Esophagus muscularis mucosa (tissue), 4 donors: ENCODE measurements at regions not wholly inside any gene's neighbourhood (a gene's known extent, or its start where the extent isn't known, plus 50 kb on each side); places are given as distances from the start of the nearest gene placed in this dataset.

Experiments
- DNase-seq: peaks from one replicate; pipeline ENCODE4 v3.0.0-alpha.2; 2017; ENCODE audit errors: extremely low spot score
- H3K27ac ChIP-seq, 4 donors: fragments of 200-600 bp; sonication (generic); replicated peaks in 1 of 4; 1 replicate in 3 of 4; 2 replicates in 1 of 4; pipeline ENCODE4 v1.5.1; 2016 to 2019; ENCODE audit warnings: mild to moderate bottlenecking in 1 of 4
- H3K27me3 ChIP-seq, 4 donors: fragments of 200-600 bp; sonication (generic); one replicate each; pipeline versions ENCODE4 v1.5.1 to v1.6.0; 2016 to 2019
- H3K36me3 ChIP-seq, 4 donors: fragments of 200-600 bp; sonication (generic); one replicate each; pipeline ENCODE4 v1.5.1; 2016 to 2019
- H3K4me1 ChIP-seq, 4 donors: fragments of 200-600 bp; sonication (generic); one replicate each; pipeline ENCODE4 v1.5.1; 2016 to 2019
- H3K4me3 ChIP-seq, 4 donors: fragments of 200-600 bp; sonication (generic); 1 replicate in 2 of 4; 2 replicates in 2 of 4; pipeline ENCODE4 v1.5.1; 2016 to 2019; ENCODE audit warnings: mild to moderate bottlenecking in 4 of 4, moderate library complexity in 1 of 4
- H3K9me3 ChIP-seq, 4 donors: fragments of 200-600 bp; sonication (generic); 1 replicate in 3 of 4; 2 replicates in 1 of 4; pipeline ENCODE4 v1.5.1; 2016 to 2019
- EP300 ChIP-seq: sonication (generic); formaldehyde crosslinking; IDR thresholded peaks from one replicate; pipeline ENCODE4 v1.6.1; 2017; ENCODE audit warnings: antibody characterized with exemption
- POLR2A ChIP-seq: fragments of 450-650 bp; IDR thresholded peaks from one replicate; pipeline ENCODE4 v1.6.1; 2017; ENCODE audit warnings: antibody characterized with exemption, moderate library complexity, mild to moderate bottlenecking, low read depth
- POLR2AphosphoS5 ChIP-seq, 2 donors: sonication (generic); formaldehyde crosslinking; IDR thresholded peaks; one replicate each; pipeline ENCODE4 v1.6.1; 2017; ENCODE audit warnings: antibody characterized with exemption in 2 of 2
- WGBS: methylation state at CpG from one replicate; pipeline ENCODE4 v1.1.5; 2018; 5-methylcytosine and 5-hydroxymethylcytosine counted together
- intact Hi-C: fragments of 100-400 bp; cut with DNase I; formaldehyde crosslinking; loops from one replicate; pipeline ENCODE4 v1.15.1; 2023
- TF ChIP-seq, protein P1 (sequence below), 3 experiments: fragments of 200-600 bp in 2 of 3; fragments of 450-650 bp in 1 of 3; sonication (generic) in 2 of 3; IDR thresholded peaks; one replicate each; pipeline ENCODE4 v1.5.1; 2017 to 2019; ENCODE audit warnings: antibody characterized with exemption in 3 of 3, mild to moderate bottlenecking in 2 of 3, moderate library complexity in 1 of 3

DNA sequence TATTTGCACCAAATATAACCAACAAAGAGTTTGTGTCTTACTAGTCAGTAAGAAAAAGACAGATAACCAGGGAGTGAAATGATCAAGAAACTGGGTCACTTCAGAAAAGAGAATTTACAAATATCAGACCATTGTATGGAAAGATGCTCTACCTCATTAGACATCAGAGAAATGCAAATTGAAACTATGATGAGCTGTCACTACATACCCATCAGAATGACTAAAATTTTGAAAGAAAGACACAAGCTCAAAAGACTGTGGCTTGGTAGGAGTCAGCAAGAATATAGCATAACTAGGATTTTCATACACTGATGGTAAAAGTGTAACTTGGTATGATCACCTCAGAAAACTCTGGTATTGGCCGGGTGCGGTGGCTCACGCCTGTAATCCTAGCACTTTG lies 247.2 kb downstream of the BMP4 start:
- WGBS: 81% methylated on average over 3 of the region's 3 CpGs
- H3K9me3 ChIP-seq: no peaks in the 10 kb centered on the region
- no peak for DNase-seq
- H3K4me3 ChIP-seq: no peak overlapping the region
- H3K27ac ChIP-seq: no peak overlapping the region
- H3K27me3 ChIP-seq: no peaks in the 10 kb centered on the region
- H3K36me3 ChIP-seq: no peaks in the 10 kb centered on the region
- TF ChIP-seq POLR2AphosphoS5 (IDR thresholded peaks at IDR 0.05): no peak
- TF ChIP-seq, protein P1, sequence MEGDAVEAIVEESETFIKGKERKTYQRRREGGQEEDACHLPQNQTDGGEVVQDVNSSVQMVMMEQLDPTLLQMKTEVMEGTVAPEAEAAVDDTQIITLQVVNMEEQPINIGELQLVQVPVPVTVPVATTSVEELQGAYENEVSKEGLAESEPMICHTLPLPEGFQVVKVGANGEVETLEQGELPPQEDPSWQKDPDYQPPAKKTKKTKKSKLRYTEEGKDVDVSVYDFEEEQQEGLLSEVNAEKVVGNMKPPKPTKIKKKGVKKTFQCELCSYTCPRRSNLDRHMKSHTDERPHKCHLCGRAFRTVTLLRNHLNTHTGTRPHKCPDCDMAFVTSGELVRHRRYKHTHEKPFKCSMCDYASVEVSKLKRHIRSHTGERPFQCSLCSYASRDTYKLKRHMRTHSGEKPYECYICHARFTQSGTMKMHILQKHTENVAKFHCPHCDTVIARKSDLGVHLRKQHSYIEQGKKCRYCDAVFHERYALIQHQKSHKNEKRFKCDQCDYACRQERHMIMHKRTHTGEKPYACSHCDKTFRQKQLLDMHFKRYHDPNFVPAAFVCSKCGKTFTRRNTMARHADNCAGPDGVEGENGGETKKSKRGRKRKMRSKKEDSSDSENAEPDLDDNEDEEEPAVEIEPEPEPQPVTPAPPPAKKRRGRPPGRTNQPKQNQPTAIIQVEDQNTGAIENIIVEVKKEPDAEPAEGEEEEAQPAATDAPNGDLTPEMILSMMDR (IDR thresholded peaks at IDR 0.05): no peak
- no peak for TF ChIP-seq POLR2A
- no peak for TF ChIP-seq EP300
- no peaks in the 10 kb centered on the region for H3K4me1 ChIP-seq
- intact Hi-C loops: no loop called here

DNA sequence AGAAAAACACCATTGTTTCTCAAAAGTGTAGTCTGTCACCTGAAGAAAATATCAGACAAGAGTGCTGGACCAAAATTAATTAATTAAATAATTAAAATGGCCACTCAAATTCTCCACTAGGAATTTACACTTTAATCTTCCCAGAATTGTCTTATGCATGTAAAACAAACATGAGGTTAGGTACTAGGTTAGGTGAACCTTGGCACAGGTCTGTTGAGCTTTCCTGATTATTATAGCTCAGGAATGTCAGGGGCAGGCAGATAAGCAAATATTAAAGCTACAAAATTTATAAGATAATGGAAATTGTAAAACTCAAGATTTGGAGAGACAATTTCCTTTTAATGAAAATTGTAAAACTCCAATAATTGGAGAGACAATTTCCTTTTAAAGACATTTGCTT lies 253.2 kb downstream of the BMP4 start:
- Histone ChIP-seq H3K27me3 (no peaks in the 10 kb centered on the region), H3K4me1 (no peaks in the 10 kb centered on the region), H3K36me3 (no peaks in the 10 kb centered on the region), H3K27ac (no peak overlapping the region), H3K4me3 (no peak overlapping the region), H3K9me3 (no peaks in the 10 kb centered on the region)
- TF ChIP-seq, protein P1 (IDR thresholded peaks at IDR 0.05): no peak
- TF ChIP-seq EP300 (no peak), POLR2AphosphoS5 (IDR thresholded peaks at IDR 0.05) (no peak), POLR2A (no peak)
- DNase-seq: no peak
- intact Hi-C loops: no loop called here

DNA sequence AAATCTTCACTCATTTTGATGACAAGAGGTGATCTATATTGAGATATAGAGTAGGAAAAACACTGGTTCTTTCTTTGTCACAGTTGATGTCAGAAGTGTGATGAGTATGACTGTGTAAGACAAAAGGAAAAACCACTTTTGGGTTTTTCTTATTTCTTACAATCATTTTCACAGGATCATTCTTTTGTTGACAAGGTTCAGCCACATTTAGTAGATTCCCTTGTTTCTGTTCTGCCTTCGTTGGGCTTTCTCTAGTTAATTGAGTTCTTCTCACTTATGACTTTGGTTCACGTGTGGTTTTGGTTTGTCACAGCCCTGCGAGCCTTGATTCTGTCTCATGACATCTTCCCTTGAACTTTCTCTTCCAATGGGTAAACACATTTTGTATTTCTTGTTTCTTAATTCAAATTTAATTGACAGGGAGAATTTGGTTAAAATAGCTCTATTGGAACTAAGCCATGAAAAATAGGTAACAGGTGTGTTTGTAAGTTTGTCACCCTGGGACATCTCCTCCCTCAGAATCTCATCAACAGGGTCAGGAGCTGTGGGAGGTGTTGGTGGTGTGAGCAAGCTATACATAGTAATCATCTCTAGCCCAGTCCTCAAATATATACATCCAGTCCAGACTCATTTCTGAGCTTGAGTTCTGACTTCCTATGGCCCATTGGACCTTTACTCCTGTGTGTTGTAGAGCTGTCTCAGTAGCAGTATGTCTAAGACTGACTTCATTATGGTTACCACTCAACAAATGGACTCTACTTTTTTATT lies 255.3 kb downstream of the BMP4 start:
- H3K36me3 ChIP-seq: no peaks in the 10 kb centered on the region
- intact Hi-C loops: no loop called here
- H3K27me3 ChIP-seq: no peaks in the 10 kb centered on the region
- H3K4me1 ChIP-seq: no peaks in the 10 kb centered on the region
- 87% methylated on average over 3 of the region's 3 CpGs for WGBS
- DNase-seq: no peak
- no peak overlapping the region for H3K4me3 ChIP-seq
- H3K9me3 ChIP-seq: no peaks in the 10 kb centered on the region
- TF ChIP-seq POLR2AphosphoS5 (IDR thresholded peaks at IDR 0.05): no peak
- no peak for TF ChIP-seq EP300
- TF ChIP-seq, protein P1 (IDR thresholded peaks at IDR 0.05): no peak
- no peak for TF ChIP-seq POLR2A
- H3K27ac ChIP-seq: no peak overlapping the region

DNA sequence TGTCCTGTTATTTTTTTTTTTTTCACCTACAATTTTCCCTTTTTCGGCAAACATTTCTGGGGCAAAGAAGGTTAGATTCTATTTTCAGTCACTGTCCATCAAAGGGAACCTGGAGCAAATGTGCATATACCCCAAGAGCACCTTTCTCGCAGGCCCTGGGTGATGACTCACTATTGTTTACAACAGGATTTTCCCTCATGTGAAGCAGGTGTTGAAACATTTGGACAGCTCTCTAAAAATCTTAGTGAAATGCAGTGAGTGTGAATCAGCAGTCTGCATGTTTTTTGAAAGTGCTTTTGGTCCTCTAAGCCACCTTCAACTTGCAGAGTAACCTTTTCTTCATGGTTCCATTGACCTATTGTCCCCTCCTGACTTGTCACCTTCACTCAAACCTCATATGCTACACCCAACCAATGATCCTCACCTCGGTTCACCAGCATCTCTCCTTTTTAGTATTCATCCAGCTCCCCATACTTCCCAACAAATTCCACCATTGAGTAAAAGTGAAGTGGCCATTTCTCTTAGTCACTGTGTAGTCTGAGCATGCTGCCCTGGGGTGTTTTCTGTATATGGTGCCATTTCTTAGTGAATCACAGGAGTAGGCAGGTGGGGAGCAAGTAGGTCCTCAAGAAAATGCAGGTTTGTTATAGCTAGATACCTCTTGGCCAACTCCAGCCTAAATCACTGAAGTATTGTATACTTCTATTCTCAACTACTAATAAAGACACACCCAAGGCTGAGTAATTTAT lies 260.2 kb downstream of the BMP4 start:
- Histone ChIP-seq H3K27me3 (no peaks in the 10 kb centered on the region), H3K4me3 (no peak overlapping the region), H3K36me3 (no peaks in the 10 kb centered on the region), H3K4me1 (no peaks in the 10 kb centered on the region), H3K27ac (no peak overlapping the region), H3K9me3 (no peaks in the 10 kb centered on the region)
- no peak for DNase-seq
- TF ChIP-seq, protein P1 (IDR thresholded peaks at IDR 0.05): no peak
- TF ChIP-seq EP300: no peak
- TF ChIP-seq POLR2AphosphoS5 (IDR thresholded peaks at IDR 0.05): no peak
- TF ChIP-seq POLR2A: no peak
- 74% methylated on average over 3 of the region's 3 CpGs for WGBS
- intact Hi-C loops: no loop called here
